Hepatocyte (in vitro differentiated cells): ENCODE measurements at regions not wholly inside any gene's neighbourhood (a gene's known extent, or its start where the extent isn't known, plus 50 kb on each side); places are given as distances from the start of the nearest gene placed in this dataset.

ENCODE experiments used
- DNase-seq: peaks from one replicate; pipeline ENCODE4 v3.0.0-alpha.2; 2016; ENCODE audit warnings: low spot score
- H2AFZ ChIP-seq: fragments of 200-600 bp; sonication (generic); 2 replicates; pipeline ENCODE4 v1.6.0; 2016; ENCODE audit warnings: antibody characterized with exemption, mild to moderate bottlenecking
- H3K27ac ChIP-seq: fragments of 200-600 bp; sonication (generic); 2 replicates; pipeline ENCODE4 v1.5.1; 2016; ENCODE audit warnings: mild to moderate bottlenecking
- H3K27me3 ChIP-seq: fragments of 200-600 bp; sonication (generic); 2 replicates; pipeline ENCODE4 v1.6.1; 2016
- H3K36me3 ChIP-seq: fragments of 200-600 bp; sonication (generic); replicated peaks from 2 replicates; pipeline ENCODE4 v1.5.1; 2016; ENCODE audit warnings: low read depth; ENCODE audit not compliant: insufficient read depth
- H3K4me1 ChIP-seq: fragments of 200-600 bp; sonication (generic); 2 replicates; pipeline ENCODE4 v1.5.1; 2016; ENCODE audit warnings: mild to moderate bottlenecking, moderate library complexity; ENCODE audit not compliant: insufficient read depth
- H3K4me2 ChIP-seq: fragments of 200-600 bp; sonication (generic); 2 replicates; pipeline ENCODE4 v1.6.0; 2016
- H3K4me3 ChIP-seq: fragments of 200-600 bp; sonication (generic); 2 replicates; pipeline ENCODE4 v1.5.1; 2016; ENCODE audit warnings: mild to moderate bottlenecking
- H3K79me2 ChIP-seq: fragments of 200-600 bp; sonication (generic); 2 replicates; pipeline ENCODE4 v1.6.0; 2017; ENCODE audit warnings: mild to moderate bottlenecking
- H3K9me2 ChIP-seq: fragments of 200-600 bp; sonication (generic); replicated peaks from 2 replicates; pipeline ENCODE4 v1.6.0; 2017; ENCODE audit warnings: mild to moderate bottlenecking; ENCODE audit not compliant: insufficient read depth
- H3K9me3 ChIP-seq: fragments of 200-600 bp; sonication (generic); 2 replicates; pipeline ENCODE4 v1.5.1; 2016; ENCODE audit warnings: low read depth, mild to moderate bottlenecking
- H4K20me1 ChIP-seq: fragments of 200-600 bp; sonication (generic); 2 replicates; pipeline ENCODE4 v1.6.0; 2016; ENCODE audit warnings: mild to moderate bottlenecking; ENCODE audit not compliant: insufficient read depth, poor library complexity, severe bottlenecking
- CTCF ChIP-seq: fragments of 200-600 bp; sonication (generic); IDR thresholded peaks from 2 replicates; pipeline ENCODE4 v1.5.1; 2016; ENCODE audit warnings: antibody characterized with exemption, mild to moderate bottlenecking; ENCODE audit not compliant: poor library complexity
- EZH2 ChIP-seq: fragments of 200-600 bp; sonication (generic); IDR thresholded peaks from 2 replicates; pipeline ENCODE4 v1.6.1; 2016; ENCODE audit warnings: antibody characterized with exemption, mild to moderate bottlenecking, borderline replicate concordance
- EZH2phosphoT487 ChIP-seq: fragments of 200-600 bp; sonication (generic); IDR thresholded peaks from one replicate; pipeline ENCODE4 v1.6.1; 2018; ENCODE audit warnings: antibody characterized with exemption, mild to moderate bottlenecking, low read depth, moderate library complexity; ENCODE audit not compliant: unreplicated experiment, severe bottlenecking
- WGBS: methylation state at CpG from one replicate; pipeline ENCODE4 v1.1.6; 2016; ENCODE audit warnings: low lambda C conversion rate; ENCODE audit errors: missing lambda C conversion rate; 5-methylcytosine and 5-hydroxymethylcytosine counted together

GRCh38 chr2:160859096-160859495 is 301.1 kb upstream of the TANK start:
- H3K9me2 ChIP-seq: no peaks in the 10 kb centered on the region
- no peaks in the 10 kb centered on the region for H3K4me1 ChIP-seq
- no peaks in the 10 kb centered on the region for H4K20me1 ChIP-seq
- H3K36me3 ChIP-seq: no peaks in the 10 kb centered on the region
- no peak overlapping the region for H3K27ac ChIP-seq
- H3K4me2 ChIP-seq: no peak overlapping the region
- H2AFZ ChIP-seq: no peak overlapping the region
- no peaks in the 10 kb centered on the region for H3K9me3 ChIP-seq
- no peaks in the 10 kb centered on the region for H3K79me2 ChIP-seq
- WGBS: 79% methylated on average over 2 of the region's 2 CpGs
- no peak overlapping the region for H3K4me3 ChIP-seq
- no peaks in the 10 kb centered on the region for H3K27me3 ChIP-seq
- peak; percentile 14 for DNase-seq
- TF ChIP-seq EZH2 (no peak), EZH2phosphoT487 (no peak), CTCF (no peak)

DNA sequence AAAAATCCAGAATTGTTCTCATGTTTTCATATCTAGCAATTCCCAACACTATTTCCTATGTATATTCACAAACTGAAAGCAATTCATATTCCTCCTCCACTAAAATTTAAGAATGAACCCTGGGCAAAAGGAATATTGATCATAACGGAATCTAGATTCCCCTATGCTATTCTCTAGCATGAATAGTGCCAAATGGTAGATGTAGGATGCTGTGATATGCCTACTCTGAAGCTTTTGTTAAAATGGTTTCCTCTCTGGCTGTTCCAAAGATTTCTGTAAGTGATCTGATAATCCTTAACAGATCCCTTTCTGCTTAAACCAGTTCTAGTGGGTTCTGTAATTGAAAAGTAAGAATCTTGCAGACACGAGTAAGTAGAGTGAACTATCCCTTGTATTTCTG is 298.0 kb upstream of the TANK start:
- Histone ChIP-seq H3K4me2 (no peak overlapping the region), H2AFZ (no peak overlapping the region), H3K4me3 (no peak overlapping the region), H3K79me2 (no peaks in the 10 kb centered on the region), H3K4me1 (no peaks in the 10 kb centered on the region), H3K27me3 (no peaks in the 10 kb centered on the region), H3K27ac (no peak overlapping the region), H3K9me3 (no peaks in the 10 kb centered on the region), H3K36me3 (no peaks in the 10 kb centered on the region), H4K20me1 (no peaks in the 10 kb centered on the region), H3K9me2 (no peaks in the 10 kb centered on the region)
- no peak for DNase-seq
- TF ChIP-seq CTCF (no peak), EZH2phosphoT487 (no peak), EZH2 (no peak)
- 80% methylated on average over 2 of the region's 2 CpGs for WGBS

GRCh38 chr2:160868891-160869290 is 291.3 kb upstream of the TANK start:
- H3K4me1 ChIP-seq: no peaks in the 10 kb centered on the region
- no peak for DNase-seq
- H3K9me3 ChIP-seq: no peaks in the 10 kb centered on the region
- H4K20me1 ChIP-seq: no peaks in the 10 kb centered on the region
- H3K27ac ChIP-seq: no peak overlapping the region
- no peaks in the 10 kb centered on the region for H3K27me3 ChIP-seq
- H3K79me2 ChIP-seq: no peaks in the 10 kb centered on the region
- H2AFZ ChIP-seq: no peak overlapping the region
- TF ChIP-seq CTCF (no peak), EZH2 (no peak), EZH2phosphoT487 (no peak)
- WGBS: 67% methylated on average over 3 of the region's 3 CpGs
- H3K4me2 ChIP-seq: no peak overlapping the region
- no peak overlapping the region for H3K4me3 ChIP-seq
- H3K9me2 ChIP-seq: no peaks in the 10 kb centered on the region
- no peaks in the 10 kb centered on the region for H3K36me3 ChIP-seq

GRCh38 chr2:160869411-160869810 is 290.8 kb upstream of the TANK start:
- no peak overlapping the region for H3K4me3 ChIP-seq
- no peaks in the 10 kb centered on the region for H3K36me3 ChIP-seq
- H2AFZ ChIP-seq: no peak overlapping the region
- no peaks in the 10 kb centered on the region for H3K9me3 ChIP-seq
- no peak overlapping the region for H3K4me2 ChIP-seq
- no peaks in the 10 kb centered on the region for H3K27me3 ChIP-seq
- WGBS: 92% methylated on average over 2 of the region's 2 CpGs
- H4K20me1 ChIP-seq: no peaks in the 10 kb centered on the region
- H3K4me1 ChIP-seq: no peaks in the 10 kb centered on the region
- H3K27ac ChIP-seq: no peak overlapping the region
- no peaks in the 10 kb centered on the region for H3K9me2 ChIP-seq
- no peak for DNase-seq
- TF ChIP-seq EZH2 (no peak), CTCF (no peak), EZH2phosphoT487 (no peak)
- no peaks in the 10 kb centered on the region for H3K79me2 ChIP-seq
